T-helper 2 cell (primary cell): ENCODE measurements at regions not wholly inside any gene's neighbourhood (a gene's known extent, or its start where the extent isn't known, plus 50 kb on each side); places are given as distances from the start of the nearest gene placed in this dataset.

Experiments
- DNase-seq, 5 experiments: peaks; one replicate each; pipeline versions ENCODE4 v3.0.0 to v3.0.0-alpha.2; 2012 to 2022

DNA sequence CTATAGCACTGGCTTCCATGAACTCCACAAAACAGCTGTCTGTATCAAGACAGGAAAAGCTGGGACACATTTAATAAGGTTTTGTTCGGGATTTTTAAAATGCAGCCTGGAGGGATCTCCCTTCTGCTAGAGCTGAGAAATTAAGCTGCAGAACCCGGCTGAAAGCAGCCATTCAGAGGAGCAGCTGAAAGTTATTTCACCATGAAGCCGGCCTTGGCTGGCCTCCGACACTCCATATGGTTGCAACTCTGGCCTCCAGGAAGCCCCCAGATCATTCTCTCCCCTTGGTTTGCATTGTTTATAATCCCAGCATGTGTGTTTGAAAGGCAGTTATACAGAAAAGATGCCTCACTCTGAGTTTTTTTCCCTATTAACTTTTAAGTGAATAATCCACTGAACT, 239.4 kb downstream of the SPATA18 start:
- no peak for DNase-seq

DNA sequence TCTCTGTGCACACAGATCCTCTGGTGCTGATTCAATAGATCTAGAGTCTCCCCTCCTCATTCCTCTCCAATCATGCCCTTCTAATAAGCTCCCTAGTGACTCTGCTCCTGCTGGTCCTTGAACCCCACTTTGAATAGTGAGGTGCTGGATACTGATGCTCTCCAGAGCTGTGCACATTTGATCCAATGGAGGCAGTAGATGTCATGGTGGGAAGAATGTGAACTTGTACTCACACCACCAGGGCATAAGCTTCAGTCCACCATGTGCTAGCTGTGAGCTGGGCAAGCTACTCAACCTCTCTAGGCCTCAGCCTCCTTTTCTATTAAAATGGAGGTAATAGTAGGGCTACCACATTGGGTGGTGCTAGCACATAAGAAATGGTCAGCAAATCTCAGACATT, 241.1 kb downstream of the SPATA18 start:
- DNase-seq, result no peak

DNA sequence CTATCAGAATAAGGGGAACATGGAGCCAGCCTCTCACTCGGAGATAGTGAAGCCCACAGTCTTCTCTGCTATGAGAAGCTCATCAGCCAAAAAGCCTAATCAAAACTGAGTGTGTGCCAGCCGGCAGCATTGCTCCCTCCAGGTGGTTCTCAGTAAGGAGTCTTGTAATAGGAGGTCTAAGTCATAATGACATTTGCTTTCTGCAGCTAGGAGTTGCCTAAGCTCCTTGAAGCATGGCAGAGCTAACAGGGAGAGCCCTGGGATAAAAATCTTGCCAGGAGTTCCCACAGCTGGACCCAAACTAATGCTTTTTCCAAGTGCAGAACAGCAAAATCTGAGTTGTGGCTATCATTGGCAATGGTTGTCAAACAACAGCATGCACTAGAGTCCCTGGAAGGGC, 245.2 kb downstream of the SPATA18 start:
- DNase-seq, result no peak

DNA sequence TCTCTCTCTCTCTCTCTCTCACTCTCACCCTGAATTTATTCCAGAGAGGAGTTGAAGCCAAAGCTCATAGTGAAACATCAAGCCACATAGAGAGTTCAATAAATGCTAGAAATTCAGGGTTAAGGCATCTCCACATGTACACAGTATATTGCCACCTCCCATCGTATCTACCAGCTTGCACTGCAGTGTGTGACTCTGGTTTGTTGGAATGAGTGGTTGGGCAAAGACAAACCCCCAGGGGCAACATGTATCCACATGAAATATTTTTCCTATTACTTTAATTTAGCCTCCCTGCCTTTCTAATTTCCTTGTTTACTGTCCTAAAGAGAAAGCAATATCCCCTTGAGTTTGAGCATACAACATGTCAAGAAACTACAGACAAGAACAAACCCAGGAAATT, 247.3 kb downstream of the SPATA18 start:
- DNase-seq, result no peak

DNA sequence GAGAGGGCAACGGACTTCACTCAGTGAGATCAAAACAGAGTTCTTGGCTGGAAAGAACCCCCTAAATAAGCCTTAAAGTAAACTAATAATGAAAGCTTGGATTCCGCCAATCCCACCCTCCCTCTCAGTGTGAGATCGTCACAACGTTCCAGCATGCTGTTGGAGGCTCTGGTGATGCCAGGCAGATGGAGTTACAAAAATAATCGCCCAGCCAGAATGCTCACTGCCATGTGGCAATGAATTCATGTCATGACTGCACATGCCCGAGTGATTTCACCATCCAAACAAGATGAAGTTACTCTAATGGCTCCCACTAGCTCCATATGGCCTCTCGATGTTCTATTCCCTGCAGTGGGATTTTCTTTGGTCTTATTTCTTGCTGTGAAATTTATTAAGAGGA, 248.0 kb downstream of the SPATA18 start:
- DNase-seq, result no peak

DNA sequence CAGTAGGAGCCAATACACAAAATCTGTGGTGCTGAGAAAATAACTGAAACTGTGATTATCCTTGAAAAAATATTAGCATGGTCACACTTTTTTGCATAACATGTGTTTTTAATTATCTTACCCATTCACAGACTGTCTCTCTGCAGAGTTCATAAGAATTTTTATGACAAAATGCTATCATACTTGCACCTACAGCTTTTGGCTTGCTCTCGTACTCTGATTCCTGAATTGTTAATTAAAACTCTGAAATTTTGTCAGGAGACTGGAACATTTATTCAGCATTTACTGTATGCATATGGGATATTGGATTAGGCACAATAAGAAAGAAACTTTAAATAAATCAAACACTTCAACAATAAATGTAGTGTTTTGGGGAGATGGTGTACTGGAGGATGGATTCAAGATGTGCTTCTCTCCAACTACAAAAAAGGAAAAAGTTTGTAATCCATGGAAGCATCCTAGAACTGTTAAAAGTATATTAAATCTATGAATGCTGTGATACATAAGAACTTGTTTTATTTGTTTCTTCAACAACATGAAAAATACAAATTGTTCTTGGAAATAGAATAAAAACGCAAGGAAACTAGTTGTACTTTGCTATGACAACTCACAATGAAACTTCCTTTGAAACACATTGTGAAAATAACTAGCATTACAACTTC, 260.5 kb downstream of the SPATA18 start:
- DNase-seq, result no peak

DNA sequence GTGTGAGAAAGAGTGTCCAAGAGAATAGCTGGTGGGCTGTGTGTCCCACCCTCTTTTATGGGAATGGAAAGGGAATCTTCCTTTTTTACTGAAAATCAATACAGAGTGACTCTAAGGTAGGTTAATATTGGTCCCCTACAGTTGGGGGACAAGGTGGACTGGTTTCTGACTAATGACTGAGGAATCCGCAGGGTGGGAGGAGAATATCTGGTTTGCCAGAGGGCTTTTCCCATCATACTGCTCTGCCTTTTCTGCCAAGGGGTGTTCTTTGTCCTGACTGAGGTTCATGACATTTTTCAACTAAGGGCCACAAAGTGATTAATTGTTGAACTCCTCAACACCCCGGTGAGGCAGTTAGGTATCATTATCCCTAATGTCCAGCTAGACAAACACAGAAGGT, 261.6 kb downstream of the SPATA18 start:
- no peak for DNase-seq

DNA sequence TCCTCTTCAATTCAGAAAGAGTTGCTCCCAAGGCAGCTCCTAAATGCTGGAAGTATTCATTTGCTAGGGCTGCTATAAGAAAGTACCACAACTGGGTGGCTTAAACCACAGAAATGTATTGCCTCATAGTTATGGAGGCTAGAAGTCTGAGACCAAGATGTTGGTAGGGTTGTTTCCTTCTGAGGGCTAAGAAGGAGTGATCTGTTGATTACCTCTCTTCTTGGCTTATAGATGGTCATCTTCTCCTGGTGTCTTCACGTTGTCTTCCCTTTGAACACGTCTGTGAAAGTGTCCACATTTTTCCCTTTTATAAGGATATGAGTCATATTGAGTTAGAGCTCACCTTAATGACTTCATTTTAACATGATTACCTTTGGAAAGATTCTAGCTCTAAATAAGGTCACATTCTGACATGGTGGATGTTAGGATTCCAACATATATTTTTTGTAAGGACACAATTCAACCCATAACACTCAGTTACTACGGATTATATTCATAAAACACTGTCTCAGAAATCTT, 266.3 kb downstream of the SPATA18 start:
- no peak for DNase-seq

DNA sequence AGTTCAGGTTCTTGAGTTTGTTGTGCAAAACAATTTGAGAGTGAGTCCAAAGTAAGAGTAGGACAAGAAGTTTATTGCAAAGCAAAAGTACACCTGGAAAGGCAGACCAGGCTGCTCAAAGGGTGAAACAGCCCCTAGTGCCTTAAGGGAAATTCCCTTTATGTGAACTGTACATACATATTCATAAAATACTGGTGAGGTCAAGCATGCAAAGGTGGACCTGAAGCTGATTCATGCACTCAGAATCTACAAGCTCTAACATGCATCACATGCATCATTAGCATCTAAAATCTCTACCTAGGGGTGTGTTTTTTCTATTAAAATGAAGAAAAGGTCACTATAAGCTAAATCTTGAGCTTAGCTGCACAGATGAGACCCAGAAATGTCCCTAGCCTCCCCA, 266.9 kb downstream of the SPATA18 start:
- no peak for DNase-seq

DNA sequence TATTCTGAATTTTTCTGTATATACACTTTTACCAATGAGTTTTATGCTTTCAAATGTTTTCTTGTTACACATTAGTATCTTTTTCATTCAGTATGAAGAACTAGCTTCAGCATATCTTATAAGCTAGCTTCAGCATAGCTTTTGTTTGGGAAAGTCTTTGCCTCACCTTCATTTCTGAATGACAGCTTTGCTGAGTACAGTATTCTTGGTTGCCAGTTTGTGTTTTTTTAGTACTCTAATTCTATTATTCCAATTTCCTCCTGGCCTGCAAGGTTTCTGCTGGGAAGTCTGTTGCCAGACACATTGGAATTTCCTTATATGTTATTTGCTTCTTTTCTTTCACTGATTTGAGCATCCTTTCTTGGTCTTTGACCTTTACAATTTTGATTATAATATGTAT, 278.8 kb downstream of the SPATA18 start:
- DNase-seq, result no peak

DNA sequence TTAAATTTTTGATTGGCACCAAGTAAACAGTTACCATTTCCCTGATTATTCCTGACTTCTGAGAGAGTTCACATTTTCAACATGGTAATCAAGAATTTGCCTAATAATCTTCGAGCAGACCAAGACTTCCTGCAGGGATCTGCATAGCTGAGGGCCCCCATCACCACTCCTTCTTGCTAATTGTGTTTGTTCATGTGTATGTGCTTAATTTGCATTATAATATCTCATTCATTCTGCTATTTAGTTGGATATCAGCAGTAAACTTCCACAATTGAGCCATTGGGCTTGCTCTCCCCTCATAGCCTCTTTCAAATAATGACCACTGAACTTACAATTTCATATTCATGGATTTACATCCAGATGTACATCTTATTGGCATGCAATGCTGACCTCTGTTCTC, 292.5 kb downstream of the SPATA18 start:
- no peak for DNase-seq

DNA sequence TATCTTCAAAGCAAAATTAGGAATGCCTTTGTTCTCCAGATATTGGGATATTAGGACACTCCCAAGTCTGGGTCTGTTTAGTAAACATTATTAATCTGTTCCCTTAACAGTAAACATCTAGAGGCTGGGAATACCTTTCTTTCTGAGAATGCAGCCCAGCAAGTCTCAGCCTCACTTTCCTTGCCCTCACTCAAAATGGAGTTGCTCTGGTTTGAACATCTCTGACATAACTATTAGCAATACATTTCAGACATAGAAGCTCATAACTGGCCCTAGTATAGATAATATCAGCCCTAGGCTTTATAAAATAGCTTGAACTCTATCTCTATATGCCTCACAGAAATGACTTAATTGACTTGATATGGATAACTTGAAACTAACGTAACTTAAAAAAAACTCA, 299.8 kb downstream of the SPATA18 start:
- DNase-seq, result no peak

DNA sequence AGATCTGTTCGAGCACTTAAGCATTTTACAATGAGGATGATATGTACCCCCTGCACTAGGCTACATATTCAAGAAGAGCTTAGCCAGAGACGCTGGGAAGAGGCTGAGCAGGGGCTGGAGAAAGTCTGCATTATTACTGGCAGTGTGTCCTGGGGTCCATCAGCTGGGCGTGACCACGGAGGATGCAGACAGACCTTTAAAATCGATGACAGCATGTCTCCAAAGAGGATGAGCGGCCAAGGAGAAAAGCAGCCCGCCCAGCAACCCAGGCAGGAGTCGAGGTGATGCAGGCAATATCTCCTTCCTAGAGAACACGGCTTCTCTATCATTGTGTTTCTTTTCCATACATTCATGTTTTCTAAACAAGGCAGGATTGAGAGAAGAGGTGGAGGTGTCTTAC, 300.7 kb downstream of the USP46 start:
- no peak for DNase-seq

DNA sequence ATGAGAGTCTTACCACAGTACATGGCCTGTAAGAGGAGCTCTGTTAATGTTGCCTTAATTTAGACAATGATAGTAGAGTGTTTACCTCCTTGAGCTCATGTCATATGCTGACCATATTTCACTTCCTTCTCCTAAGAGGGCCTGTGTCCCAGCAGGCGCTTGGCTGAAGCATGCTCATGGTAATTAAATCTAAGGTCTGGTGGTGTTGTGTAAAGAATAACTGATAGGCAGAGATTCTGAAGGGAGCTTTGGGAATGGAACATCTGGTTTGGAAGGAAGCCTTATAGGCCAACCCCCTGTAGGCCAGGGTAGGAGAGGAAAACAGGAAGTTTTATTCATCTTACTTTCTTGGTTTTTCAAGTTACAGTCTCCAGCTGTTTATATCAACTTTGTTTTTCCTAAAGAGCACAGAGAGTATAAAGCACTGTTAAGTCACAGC, 300.2 kb downstream of the USP46 start:
- DNase-seq, result no peak

DNA sequence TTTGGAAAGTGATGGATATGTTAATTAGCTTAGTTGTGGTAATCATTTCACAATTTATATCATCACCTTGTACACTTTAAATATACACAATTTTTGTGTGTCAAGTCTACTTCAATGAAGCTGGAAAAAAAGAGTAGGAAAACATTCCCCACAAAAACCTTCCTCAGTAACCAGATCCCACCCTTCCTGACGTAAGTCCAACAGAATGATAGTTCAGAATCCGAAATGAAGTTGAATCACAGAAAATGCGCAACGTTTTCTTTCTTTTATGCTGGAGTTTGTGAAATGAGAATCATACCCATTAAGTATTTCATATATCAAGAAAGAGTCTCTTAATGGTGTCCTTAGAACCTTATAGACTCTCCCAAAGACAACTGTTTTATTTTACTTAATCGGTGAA, 292.9 kb downstream of the USP46 start:
- DNase-seq, result no peak

DNA sequence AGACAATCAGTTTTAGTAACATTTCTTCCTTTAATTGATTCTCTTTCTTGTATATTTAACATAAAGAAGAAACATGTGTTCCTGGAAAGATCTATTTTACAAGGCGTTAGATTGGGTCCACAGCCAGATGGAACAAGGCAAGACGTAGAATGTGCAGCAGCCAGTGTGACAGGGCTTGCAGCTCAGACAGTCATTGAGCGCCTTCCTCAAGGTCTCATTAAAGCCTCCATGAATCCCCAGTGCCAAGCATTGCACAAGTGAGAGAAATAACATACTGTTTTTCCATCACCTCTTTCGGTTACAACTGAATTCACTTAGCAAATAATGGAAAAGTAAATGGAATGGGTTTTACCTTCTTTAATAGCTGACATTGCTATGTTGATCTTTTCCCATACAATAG, 292.5 kb downstream of the USP46 start:
- no peak for DNase-seq

DNA sequence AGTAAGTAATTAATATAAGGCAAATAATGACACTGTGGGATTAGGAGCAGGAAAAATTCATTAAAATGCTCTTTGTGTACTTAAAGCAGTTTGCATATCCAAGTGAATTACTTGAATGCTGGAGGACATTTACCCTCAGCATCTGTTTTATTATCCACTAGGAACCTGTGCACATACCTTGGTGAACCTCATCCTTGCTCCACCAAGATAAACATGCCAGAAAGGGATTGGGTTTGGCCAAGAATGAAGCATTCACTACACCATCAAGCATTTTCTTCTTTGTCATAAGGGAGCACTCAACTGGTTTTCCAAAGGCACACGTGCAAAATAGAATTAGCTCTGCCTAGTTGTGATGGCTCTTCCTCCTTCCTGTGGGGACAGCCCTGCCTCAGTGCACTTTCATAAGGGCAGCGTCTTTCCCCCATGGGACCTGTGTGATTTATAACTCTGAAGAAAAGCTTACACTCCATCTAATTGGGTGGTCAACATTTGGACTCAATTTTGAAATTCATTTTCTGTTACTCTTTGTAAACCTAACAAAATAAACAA, 291.7 kb downstream of the USP46 start:
- no peak for DNase-seq

DNA sequence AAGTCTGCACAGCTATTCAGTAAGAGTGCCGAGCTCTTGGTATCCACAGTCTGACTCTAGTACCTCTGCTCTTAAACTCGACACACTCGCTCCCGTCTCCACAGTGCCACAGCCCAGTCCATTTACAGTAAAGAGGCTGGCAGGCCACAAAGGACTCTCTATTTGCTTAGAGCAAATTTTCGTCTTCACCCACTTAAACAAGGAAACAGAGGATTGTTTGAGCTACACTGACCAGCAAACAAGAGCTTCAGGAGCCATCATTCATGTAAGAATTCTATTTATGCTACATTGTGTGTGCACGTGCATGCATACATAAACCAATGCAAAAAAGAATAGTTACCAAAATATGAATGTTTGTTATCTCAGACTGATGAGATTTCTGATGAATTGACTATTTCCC, 290.2 kb downstream of the USP46 start:
- DNase-seq, result no peak

DNA sequence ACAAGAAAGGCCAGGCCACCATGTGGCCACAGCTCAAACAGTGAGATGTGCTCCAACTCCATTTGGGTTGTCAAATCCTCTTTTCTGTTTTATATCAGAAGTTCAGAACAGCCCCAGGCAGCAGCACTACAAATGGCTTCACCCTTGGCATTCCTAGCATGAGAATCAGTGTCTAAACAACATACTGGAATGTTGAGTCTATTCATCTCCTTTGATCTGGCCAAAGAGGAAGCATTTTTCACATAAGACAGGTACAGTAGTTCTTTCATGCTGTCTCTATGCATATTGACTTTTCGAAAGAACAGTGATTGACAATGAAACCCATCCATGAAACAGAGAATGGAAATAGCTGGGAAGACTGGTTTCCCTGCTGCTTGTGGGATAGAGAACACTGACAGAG, 289.5 kb downstream of the USP46 start:
- no peak for DNase-seq

DNA sequence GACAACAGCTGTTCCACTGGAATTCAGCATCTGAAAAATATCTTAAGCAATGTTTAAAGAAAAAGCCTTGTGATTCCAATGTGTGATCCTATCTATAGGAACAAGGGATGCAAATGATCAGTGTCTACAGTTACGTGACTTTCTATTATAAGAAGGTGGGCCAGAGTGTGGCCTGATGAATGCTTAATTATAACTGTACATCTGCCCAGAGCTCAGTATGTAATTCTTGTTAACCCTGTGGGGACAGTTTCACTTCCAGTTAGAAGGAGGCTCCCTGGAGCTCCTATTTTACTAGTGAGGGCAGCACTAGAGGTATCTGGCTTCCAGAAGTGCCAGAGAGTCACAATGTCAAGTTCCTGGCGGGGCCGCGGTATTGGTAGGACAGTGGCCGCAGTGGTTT, 288.5 kb downstream of the USP46 start:
- DNase-seq, result no peak

DNA sequence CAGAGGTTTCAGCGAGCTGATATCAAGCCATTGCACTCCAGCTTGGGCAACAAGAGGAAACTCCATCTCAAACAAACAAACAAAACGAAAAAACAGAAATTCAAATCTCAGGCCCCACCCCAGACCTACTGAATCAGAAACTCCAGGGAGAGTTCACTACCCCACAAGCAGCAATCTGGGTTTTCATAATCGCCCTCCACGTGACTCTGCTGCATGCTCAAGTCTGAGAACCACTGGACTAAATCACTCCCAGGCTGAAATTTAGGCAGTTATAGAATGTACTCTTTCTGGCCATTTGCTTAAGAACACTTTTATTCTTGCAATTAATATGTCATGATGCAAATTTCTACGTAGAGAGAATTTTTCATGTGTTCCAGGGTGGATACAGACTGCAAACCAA, 287.3 kb downstream of the USP46 start:
- no peak for DNase-seq

DNA sequence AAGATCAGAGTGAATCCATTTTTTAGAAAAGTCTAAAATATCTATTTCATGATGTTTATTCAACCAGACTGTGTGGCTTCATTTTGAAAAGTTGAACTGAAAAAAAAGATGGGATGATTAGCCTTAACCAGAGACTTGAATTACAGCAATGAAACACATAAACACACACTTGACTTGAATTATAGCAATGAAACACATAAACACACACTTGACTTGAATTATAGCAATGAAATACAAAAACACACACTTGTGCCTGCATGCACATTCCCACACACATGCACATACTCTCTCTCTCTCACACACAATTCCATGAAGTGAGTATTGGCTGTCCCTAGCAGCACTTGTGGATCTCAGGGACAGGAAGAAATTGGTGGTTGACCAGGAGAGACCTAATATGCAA, 286.8 kb downstream of the USP46 start:
- DNase-seq, result no peak

DNA sequence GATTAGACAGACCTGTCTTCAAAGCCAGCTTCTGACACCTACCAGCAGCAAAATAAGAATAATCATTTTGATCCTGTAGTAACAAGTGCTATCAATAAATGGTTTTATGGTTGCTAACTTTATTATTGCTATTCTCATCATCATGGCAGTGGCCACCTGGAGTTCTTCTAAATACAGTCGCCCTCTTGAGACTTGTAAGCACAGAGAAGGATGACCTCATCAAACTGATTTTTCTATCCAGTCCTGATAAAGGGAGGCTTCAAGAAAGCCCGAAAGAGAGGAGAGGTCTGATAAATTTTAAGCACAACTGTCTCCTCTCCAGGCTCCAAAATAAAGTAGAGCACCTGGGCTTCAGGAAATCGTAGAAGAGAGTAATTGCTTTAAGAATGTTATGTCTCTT, 286.4 kb downstream of the USP46 start:
- DNase-seq, result no peak

DNA sequence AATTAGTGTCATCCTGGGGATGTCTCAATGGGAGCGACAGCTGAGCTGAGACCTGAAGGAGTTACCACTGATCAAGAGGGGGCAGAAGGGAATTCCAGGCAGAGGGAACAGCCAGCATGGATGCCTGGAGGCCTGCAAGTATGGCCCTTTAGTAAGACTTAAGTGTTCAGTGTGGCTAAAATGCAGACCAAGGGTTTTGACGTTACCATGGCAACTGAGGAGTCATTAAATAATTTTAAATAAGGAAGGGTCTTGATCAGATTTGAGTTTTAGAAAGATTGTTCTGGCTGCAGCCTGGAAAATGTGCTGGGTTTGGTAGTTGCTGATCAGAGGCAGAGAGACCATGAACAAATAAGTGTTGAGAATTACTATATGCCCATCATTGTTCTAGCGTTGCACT, 285.5 kb downstream of the USP46 start:
- DNase-seq, result no peak

DNA sequence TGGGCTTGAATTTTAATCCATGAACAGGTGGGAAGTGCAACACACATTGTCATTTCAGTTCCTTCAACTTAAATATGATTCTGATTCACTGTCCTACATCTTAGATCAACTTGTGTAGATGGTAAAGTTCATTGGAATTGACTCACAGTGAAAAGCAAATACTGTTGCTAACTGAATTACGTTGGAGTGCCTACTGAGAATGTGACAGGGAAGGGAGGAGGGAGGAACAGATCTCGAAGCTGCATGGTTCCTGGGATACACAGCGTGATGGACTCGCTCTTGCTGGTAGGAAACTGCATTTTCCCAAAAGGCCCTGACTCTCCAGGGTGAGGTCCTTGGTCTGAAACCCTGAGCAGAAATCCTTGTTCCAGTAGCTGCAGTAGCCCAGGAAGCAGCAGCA, 284.2 kb downstream of the USP46 start:
- no peak for DNase-seq
